Progenitor cell of endocrine pancreas (in vitro differentiated cells): ENCODE measurements at regions not wholly inside any gene's neighbourhood (a gene's known extent, or its start where the extent isn't known, plus 50 kb on each side); places are given as distances from the start of the nearest gene placed in this dataset.
"Not testable (repeated sequence)": the region's sequence is repeated elsewhere in the genome, so short reads cannot be mapped to it uniquely, and the experiment has no call there.

ENCODE experiments used
- DNase-seq: peaks from one replicate; pipeline ENCODE4 v3.0.0; 2021; ENCODE audit warnings: low spot score; ENCODE audit not compliant: unreplicated experiment
- H3K27ac Mint-ChIP-seq: 2 replicates; pipeline ENCODE4 v1.8.0; 2021; ENCODE audit warnings: mild to moderate bottlenecking, moderate library complexity, mixed read lengths
- H3K27me3 Mint-ChIP-seq: 2 replicates; pipeline ENCODE4 v1.8.0; 2021; ENCODE audit warnings: mixed read lengths
- H3K36me3 Mint-ChIP-seq: 2 replicates; pipeline ENCODE4 v1.8.0; 2022; ENCODE audit warnings: mixed read lengths; ENCODE audit not compliant: insufficient read depth
- H3K4me1 Mint-ChIP-seq: 2 replicates; pipeline ENCODE4 v1.8.0; 2021; ENCODE audit warnings: low read depth, mixed read lengths
- H3K4me3 Mint-ChIP-seq: 2 replicates; pipeline ENCODE4 v1.8.0; 2021; ENCODE audit warnings: low read depth, mild to moderate bottlenecking, moderate library complexity, mixed read lengths
- H3K9me3 Mint-ChIP-seq: 2 replicates; pipeline ENCODE4 v1.8.0; 2021; ENCODE audit warnings: low read depth, mixed read lengths
- TF ChIP-seq, protein P1 (sequence below): fragments of 200-600 bp; sonication (generic); IDR thresholded peaks from one replicate; pipeline ENCODE4 v1.5.0; 2021; ENCODE audit warnings: antibody characterized with exemption, mild to moderate bottlenecking; ENCODE audit not compliant: unreplicated experiment

DNA sequence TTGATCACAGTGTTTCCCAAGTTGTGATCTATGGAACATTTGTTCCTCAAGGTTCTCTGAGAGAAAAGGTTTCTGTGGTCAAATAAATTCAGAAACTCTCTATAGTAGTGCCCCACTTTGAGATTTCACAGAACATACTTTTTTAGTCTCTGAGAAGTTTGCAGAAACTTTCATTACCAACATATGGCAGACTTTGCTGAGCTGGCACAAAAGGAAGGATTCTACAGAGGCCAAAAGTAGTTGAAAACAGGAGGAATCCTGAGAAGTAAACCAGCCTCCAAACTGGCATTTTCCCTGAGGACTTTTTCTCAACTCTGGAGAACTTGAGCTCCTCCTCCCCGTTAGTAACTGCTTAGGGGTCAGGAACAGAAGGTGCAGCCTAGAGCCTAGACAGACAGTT, 117.8 kb upstream of the ESX1 start:
- DNase-seq = no peak
- H3K36me3 Mint-ChIP-seq = no peaks in the 10 kb centered on the region
- H3K4me1 Mint-ChIP-seq = peaks cover 2% of the 10 kb centered on the region
- peaks cover 3% of the 10 kb centered on the region for H3K27me3 Mint-ChIP-seq
- no peak overlapping the region for H3K4me3 Mint-ChIP-seq
- H3K27ac Mint-ChIP-seq = no peak overlapping the region
- TF ChIP-seq, protein P1, sequence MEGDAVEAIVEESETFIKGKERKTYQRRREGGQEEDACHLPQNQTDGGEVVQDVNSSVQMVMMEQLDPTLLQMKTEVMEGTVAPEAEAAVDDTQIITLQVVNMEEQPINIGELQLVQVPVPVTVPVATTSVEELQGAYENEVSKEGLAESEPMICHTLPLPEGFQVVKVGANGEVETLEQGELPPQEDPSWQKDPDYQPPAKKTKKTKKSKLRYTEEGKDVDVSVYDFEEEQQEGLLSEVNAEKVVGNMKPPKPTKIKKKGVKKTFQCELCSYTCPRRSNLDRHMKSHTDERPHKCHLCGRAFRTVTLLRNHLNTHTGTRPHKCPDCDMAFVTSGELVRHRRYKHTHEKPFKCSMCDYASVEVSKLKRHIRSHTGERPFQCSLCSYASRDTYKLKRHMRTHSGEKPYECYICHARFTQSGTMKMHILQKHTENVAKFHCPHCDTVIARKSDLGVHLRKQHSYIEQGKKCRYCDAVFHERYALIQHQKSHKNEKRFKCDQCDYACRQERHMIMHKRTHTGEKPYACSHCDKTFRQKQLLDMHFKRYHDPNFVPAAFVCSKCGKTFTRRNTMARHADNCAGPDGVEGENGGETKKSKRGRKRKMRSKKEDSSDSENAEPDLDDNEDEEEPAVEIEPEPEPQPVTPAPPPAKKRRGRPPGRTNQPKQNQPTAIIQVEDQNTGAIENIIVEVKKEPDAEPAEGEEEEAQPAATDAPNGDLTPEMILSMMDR = no peak
- peaks cover 17% of the 10 kb centered on the region for H3K9me3 Mint-ChIP-seq

DNA sequence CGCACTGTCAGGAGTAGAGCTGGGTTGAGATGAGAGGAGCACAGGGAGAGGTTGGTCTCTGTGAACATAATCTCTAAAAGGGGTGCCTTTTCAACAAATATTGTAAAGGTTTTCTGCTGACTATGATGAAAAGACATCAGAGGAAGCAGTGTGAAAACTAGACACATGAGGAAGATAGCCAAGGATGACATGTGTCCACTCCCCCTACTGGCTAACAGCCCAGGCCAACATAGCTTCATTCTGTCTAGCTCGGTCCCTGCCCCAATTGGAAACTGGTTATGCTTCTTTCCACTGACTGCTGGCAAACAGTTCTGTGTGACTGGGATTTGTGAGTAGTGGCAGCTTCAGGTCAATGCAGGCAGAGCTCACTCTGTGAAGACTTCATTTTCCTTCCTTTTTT, 115.4 kb upstream of the ESX1 start:
- Mint-ChIP-seq H3K9me3 (peaks cover 24% of the 10 kb centered on the region), H3K4me1 (peaks cover 5% of the 10 kb centered on the region), H3K36me3 (no peaks in the 10 kb centered on the region), H3K27me3 (no peaks in the 10 kb centered on the region), H3K27ac (no peak overlapping the region), H3K4me3 (no peak overlapping the region)
- TF ChIP-seq, protein P1 = no peak
- no peak for DNase-seq

DNA sequence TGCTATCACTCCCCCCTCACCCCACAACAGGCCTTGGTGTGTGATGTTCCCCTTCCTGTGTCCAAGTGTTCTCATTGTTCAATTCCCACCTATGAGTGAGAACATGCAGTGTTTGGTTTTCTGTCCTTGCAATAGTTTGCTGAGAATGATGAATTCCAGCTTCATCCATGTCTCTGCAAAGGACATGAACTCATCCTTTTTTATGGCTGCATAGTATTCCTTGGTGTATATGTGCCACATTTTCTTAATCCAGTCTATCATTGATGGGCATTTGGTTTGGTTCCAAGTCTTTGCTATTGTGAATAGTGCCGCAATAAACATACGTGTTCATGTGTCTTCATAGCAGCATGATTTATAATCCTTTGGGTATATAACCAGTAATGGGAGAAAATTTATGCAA, 106.0 kb upstream of the ESX1 start:
- H3K36me3 Mint-ChIP-seq, H3K27ac Mint-ChIP-seq, DNase-seq, H3K4me1 Mint-ChIP-seq, H3K4me3 Mint-ChIP-seq, H3K27me3 Mint-ChIP-seq: not testable (repeated sequence)
- H3K9me3 Mint-ChIP-seq = peaks cover 30% of the 10 kb centered on the region

DNA sequence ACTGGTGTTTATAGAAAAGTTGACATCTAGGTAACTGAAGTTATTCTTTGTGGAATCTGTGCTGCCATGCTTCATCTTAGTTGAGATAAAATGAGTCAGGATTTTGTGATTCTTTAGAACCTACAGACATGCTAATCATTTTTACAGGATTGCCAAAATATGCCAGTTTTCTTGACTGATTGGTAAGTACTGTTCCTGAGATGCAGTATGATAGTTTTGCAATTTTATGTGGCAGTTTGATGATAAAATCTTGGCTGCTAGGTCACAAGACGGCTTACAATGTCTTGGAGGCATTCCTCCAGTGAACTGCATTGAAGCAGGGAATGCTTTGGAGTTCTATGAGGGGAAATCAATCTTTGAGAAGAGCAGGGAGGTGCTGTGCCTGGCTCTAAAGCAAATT, 104.4 kb upstream of the ESX1 start:
- Mint-ChIP-seq H3K4me1 (no peaks in the 10 kb centered on the region), H3K9me3 (peaks cover 23% of the 10 kb centered on the region), H3K4me3 (no peak overlapping the region), H3K36me3 (no peaks in the 10 kb centered on the region), H3K27ac (no peak overlapping the region), H3K27me3 (no peaks in the 10 kb centered on the region)
- TF ChIP-seq, protein P1 = no peak
- no peak for DNase-seq

DNA sequence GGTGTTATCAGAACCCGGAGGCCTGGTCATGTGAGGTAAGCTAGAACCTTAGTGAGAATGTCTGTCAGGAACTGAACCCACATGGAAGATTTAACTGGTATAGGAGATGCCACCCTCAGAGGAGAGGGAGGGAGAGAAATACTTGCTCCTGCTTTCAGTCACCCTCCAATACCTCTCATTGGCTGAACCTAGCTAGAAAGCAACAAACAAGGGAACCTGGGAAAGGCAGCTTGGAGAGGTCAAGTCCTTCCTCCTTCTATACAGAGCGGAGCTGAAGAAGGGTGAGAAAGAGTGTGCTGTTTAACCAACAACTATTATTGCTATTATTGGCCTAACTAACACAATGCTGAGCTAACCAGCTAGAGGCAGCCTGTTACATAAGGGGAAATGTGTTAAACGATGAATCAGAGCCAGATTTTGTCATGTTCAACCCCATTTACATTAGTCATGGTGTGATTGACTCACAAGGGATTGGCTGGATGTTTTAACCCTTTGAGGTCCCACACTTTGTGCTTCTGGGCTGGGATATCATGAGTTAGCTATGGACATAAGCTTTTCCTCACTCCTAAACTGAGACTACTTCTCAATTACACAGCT, 96.5 kb upstream of the ESX1 start:
- no peak for DNase-seq
- Mint-ChIP-seq H3K27me3 (peaks cover 10% of the 10 kb centered on the region), H3K4me3 (no peak overlapping the region), H3K27ac (no peak overlapping the region), H3K4me1 (no peaks in the 10 kb centered on the region), H3K9me3 (peaks cover 8% of the 10 kb centered on the region), H3K36me3 (no peaks in the 10 kb centered on the region)
- TF ChIP-seq, protein P1 = no peak

DNA sequence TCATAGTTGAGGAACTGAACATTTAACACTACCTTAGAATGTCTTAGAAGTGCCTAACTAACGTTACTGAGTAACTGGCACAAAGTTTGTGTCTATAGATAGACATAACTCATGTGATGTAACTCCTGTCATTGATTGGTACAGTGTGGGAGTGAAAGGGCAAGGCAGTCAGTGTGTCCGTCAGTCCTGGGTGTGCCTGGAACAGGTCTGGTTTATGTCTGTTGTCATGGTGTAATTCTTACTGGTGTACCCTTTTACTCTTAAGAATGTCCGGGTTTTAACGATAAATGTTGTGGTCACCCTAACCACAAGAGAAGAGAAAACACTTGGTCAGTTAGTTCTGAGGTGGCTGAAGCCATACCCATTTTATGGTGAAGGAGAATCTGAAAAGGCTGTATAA, 93.1 kb upstream of the ESX1 start:
- H3K27me3 Mint-ChIP-seq = peaks cover 17% of the 10 kb centered on the region
- DNase-seq = no peak
- H3K9me3 Mint-ChIP-seq = peaks cover 21% of the 10 kb centered on the region
- TF ChIP-seq, protein P1 = no peak
- no peak overlapping the region for H3K4me3 Mint-ChIP-seq
- H3K4me1 Mint-ChIP-seq = no peaks in the 10 kb centered on the region
- no peak overlapping the region for H3K27ac Mint-ChIP-seq
- no peaks in the 10 kb centered on the region for H3K36me3 Mint-ChIP-seq
